ENCODE measurements at regions not wholly inside any gene's neighbourhood (a gene's known extent, or its start where the extent isn't known, plus 50 kb on each side); places are given as distances from the start of the nearest gene placed in this dataset.

DNA sequence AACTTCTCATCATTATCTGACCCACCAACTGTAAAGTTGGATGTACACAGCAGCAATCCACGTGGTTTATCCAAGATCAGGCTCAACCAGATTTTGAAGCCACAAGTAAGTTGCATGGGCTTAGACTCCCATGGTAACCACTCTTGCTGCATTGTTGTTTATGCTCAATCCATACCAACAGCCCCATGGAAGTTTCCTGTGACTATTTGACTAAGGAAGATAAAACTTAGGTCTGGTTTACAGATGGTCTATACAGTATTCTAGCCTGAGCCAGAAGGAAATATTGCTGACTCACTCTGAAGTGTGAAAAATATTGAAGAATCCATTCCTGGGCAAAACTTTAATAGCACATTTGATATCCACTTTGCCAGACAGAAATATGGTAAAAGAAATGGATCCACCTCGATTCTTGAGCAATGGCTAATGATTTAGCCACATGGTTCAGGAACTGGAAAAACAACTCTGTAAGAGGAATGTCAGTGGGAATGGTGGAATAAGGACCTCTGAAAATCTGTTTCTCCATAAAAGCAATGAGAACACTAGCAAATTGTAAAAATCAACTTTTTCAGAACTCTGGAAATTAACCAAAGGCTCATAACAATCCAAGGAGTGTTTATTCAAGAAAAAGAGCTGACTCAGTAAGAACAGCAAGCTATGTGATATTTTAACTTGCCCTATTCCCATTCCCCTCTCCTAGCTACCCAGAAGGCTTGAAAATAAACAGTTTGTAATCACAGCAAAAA is 162.9 kb upstream of the STT3B start:
- H3K4me1 ChIP-seq (ENCODE audit: control insufficient read depth in 1 of 2, insufficient read depth in 2 of 2, low read length in 2 of 2), result peaks cover 0 to 8% of the 10 kb centered on the region in 2 experiments; a peak in 1 of 4 replicates
- RAD21 ChIA-PET (ENCODE audit: low non-redundant PET in 1 of 2, low total read pairs in 2 of 2, uncharacterized antibody in 2 of 2, unreplicated experiment in 2 of 2), result no interaction called here
- TF ChIP-seq CEBPB (IDR thresholded peaks at IDR 0.05; ENCODE audit: low read depth), result no peak
- no peak for TF ChIP-seq JUND (IDR thresholded peaks at IDR 0.05)
- no peak for TF ChIP-seq YY1 (IDR thresholded peaks at IDR 0.05; ENCODE audit: extremely low read depth, insufficient replicate concordance, low read depth, low read length)
- TF ChIP-seq, protein P1, sequence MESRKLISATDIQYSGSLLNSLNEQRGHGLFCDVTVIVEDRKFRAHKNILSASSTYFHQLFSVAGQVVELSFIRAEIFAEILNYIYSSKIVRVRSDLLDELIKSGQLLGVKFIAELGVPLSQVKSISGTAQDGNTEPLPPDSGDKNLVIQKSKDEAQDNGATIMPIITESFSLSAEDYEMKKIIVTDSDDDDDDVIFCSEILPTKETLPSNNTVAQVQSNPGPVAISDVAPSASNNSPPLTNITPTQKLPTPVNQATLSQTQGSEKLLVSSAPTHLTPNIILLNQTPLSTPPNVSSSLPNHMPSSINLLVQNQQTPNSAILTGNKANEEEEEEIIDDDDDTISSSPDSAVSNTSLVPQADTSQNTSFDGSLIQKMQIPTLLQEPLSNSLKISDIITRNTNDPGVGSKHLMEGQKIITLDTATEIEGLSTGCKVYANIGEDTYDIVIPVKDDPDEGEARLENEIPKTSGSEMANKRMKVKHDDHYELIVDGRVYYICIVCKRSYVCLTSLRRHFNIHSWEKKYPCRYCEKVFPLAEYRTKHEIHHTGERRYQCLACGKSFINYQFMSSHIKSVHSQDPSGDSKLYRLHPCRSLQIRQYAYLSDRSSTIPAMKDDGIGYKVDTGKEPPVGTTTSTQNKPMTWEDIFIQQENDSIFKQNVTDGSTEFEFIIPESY (IDR thresholded peaks at IDR 0.05; ENCODE audit: extremely low read depth, insufficient replicate concordance, low read length), result no peak
- TF ChIP-seq EGR1 (IDR thresholded peaks at IDR 0.05; ENCODE audit: low read depth), result no peak
- no peak for TF ChIP-seq ELF1 (IDR thresholded peaks at IDR 0.05; ENCODE audit: borderline replicate concordance, low read depth)
- TF ChIP-seq EZH2 (IDR thresholded peaks at IDR 0.05), result no peak
- no peak for TF ChIP-seq POLR2A (IDR thresholded peaks at IDR 0.05; ENCODE audit: borderline replicate concordance, extremely low read depth, insufficient read depth, insufficient read length)
- TF ChIP-seq EZH2phosphoT487 (IDR thresholded peaks at IDR 0.05; ENCODE audit: borderline replicate concordance), result no peak
- no peak for TF ChIP-seq SP1 (IDR thresholded peaks at IDR 0.05; ENCODE audit: low read depth)
- TF ChIP-seq CBX3 (IDR thresholded peaks at IDR 0.05; ENCODE audit: low read depth), result no peak
- no peak for TF ChIP-seq SRF (IDR thresholded peaks at IDR 0.05; ENCODE audit: low read depth)
- TF ChIP-seq TCF7L2 (IDR thresholded peaks at IDR 0.05; ENCODE audit: borderline replicate concordance, extremely low read depth, insufficient read depth, insufficient read length), result no peak
- no peak for TF ChIP-seq SIN3A (IDR thresholded peaks at IDR 0.05; ENCODE audit: low read depth)
- TF ChIP-seq ZFX (IDR thresholded peaks at IDR 0.05), result no peak
- TF ChIP-seq, protein P2, sequence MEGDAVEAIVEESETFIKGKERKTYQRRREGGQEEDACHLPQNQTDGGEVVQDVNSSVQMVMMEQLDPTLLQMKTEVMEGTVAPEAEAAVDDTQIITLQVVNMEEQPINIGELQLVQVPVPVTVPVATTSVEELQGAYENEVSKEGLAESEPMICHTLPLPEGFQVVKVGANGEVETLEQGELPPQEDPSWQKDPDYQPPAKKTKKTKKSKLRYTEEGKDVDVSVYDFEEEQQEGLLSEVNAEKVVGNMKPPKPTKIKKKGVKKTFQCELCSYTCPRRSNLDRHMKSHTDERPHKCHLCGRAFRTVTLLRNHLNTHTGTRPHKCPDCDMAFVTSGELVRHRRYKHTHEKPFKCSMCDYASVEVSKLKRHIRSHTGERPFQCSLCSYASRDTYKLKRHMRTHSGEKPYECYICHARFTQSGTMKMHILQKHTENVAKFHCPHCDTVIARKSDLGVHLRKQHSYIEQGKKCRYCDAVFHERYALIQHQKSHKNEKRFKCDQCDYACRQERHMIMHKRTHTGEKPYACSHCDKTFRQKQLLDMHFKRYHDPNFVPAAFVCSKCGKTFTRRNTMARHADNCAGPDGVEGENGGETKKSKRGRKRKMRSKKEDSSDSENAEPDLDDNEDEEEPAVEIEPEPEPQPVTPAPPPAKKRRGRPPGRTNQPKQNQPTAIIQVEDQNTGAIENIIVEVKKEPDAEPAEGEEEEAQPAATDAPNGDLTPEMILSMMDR (IDR thresholded peaks at IDR 0.05 in 2 of 3, conservative IDR thresholded peaks at IDR 0.05 in 1 of 3; ENCODE audit: borderline replicate concordance in 1 of 3, insufficient read depth in 1 of 3, low read depth in 2 of 3, low read length in 2 of 3), result no peak
- no peaks in the 10 kb centered on the region for H3K36me3 ChIP-seq (ENCODE audit: control insufficient read depth in 1 of 2, insufficient read depth in 2 of 2, low read length in 2 of 2)
- no peak overlapping the region for H2AFZ ChIP-seq (ENCODE audit: low read depth, low read length, poor library complexity, severe bottlenecking)
- no peaks in the 10 kb centered on the region for H3K79me2 ChIP-seq (ENCODE audit: insufficient read depth, low read length)
- H3K9me3 ChIP-seq (ENCODE audit: control insufficient read depth in 1 of 2, insufficient read depth in 1 of 2, low read depth in 1 of 2, low read length in 2 of 2), result no peaks in the 10 kb centered on the region
- POLR2A ChIA-PET, result no interaction called here
- DNase-seq (ENCODE audit: low read depth, low spot score) (no peak), ATAC-seq (no peak)
- no peak overlapping the region for H3K27ac ChIP-seq (ENCODE audit: low read depth, low read length)
- H3K9me2 ChIP-seq (ENCODE audit: insufficient read depth), result no peaks in the 10 kb centered on the region
- CTCF ChIA-PET, result no interaction called here
- H4K20me1 ChIP-seq (ENCODE audit: insufficient read depth), result no peaks in the 10 kb centered on the region
- intact Hi-C loops (cut with micrococcal nuclease), result no loop called here
- no peak overlapping the region for H3K9ac ChIP-seq (ENCODE audit: low read length)
- no TSS peak for BruUV-seq (replicated peaks)
- H3K4me2 ChIP-seq (ENCODE audit: low read length), result no peak overlapping the region
- no peak overlapping the region for H3K4me3 ChIP-seq (replicated peaks in 1 of 2; ENCODE audit: low read depth in 1 of 2, low read length in 2 of 2)
- peaks cover 5% of the 10 kb centered on the region; the same call in 1 of the 2 replicates for H3K27me3 ChIP-seq (ENCODE audit: insufficient read depth, low read length)

Data from HCT116 (cell line).